ENCODE measurements at regions not wholly inside any gene's neighbourhood (a gene's known extent, or its start where the extent isn't known, plus 50 kb on each side); places are given as distances from the start of the nearest gene placed in this dataset.

- no peaks in the 10 kb centered on the region for H3K4me1 ChIP-seq
- no peak for DNase-seq
- intact Hi-C loops (cut with DNase I) = no loop called here
- 76% methylated on average over 3 of the region's 3 CpGs for WGBS (ENCODE audit: insufficient coverage, low coverage, low lambda C conversion rate, missing lambda C conversion rate)
- H3K27me3 ChIP-seq = no peaks in the 10 kb centered on the region
- no peak overlapping the region for H3K27ac ChIP-seq
- H3K9me3 ChIP-seq = no peaks in the 10 kb centered on the region
- no peak for ATAC-seq
- H3K36me3 ChIP-seq = no peaks in the 10 kb centered on the region
- TF ChIP-seq CTCF (IDR thresholded peaks at IDR 0.05) (no peak), POLR2A (IDR thresholded peaks at IDR 0.05) (no peak)
- H3K4me3 ChIP-seq = no peak overlapping the region
These were observed 806.7 kb upstream of the CHAC2 start for GRCh38 chr2:52960881-52961280.

GRCh38 chr2:52959801-52960200 is 807.8 kb upstream of the CHAC2 start:
- TF ChIP-seq POLR2A (IDR thresholded peaks at IDR 0.05) (no peak), CTCF (IDR thresholded peaks at IDR 0.05) (no peak)
- Histone ChIP-seq H3K4me3 (no peak overlapping the region), H3K4me1 (no peaks in the 10 kb centered on the region), H3K27me3 (no peaks in the 10 kb centered on the region), H3K36me3 (no peaks in the 10 kb centered on the region), H3K9me3 (no peaks in the 10 kb centered on the region), H3K27ac (no peak overlapping the region)
- 71% methylated on average over 4 of the region's 4 CpGs for WGBS (ENCODE audit: insufficient coverage, low coverage, low lambda C conversion rate, missing lambda C conversion rate)
- ATAC-seq (no peak), DNase-seq (no peak)
- intact Hi-C loops (cut with DNase I) = no loop called here

- H3K27ac ChIP-seq = no peak overlapping the region
- TF ChIP-seq CTCF (IDR thresholded peaks at IDR 0.05) (peak in 3 of 4 donors; percentile 29 to 33 (median 30)), POLR2A (IDR thresholded peaks at IDR 0.05) (no peak)
- intact Hi-C loops (cut with DNase I) = no loop called here
These were observed 810.8 kb upstream of the CHAC2 start for GRCh38 chr2:52956766-52957165.

GRCh38 chr2:52956118-52956517 is 811.5 kb upstream of the CHAC2 start:
- no peaks in the 10 kb centered on the region for H3K4me1 ChIP-seq
- H3K36me3 ChIP-seq = no peaks in the 10 kb centered on the region
- 39% methylated on average over 4 of the region's 4 CpGs for WGBS (ENCODE audit: insufficient coverage, low coverage, low lambda C conversion rate, missing lambda C conversion rate)
- H3K9me3 ChIP-seq = no peaks in the 10 kb centered on the region
- no peak overlapping the region for H3K4me3 ChIP-seq
- intact Hi-C loops (cut with DNase I) = no loop called here
- H3K27me3 ChIP-seq = no peaks in the 10 kb centered on the region
- no peak overlapping the region for H3K27ac ChIP-seq
- no peak for TF ChIP-seq CTCF (IDR thresholded peaks at IDR 0.05)
- TF ChIP-seq POLR2A (IDR thresholded peaks at IDR 0.05) = no peak
- DNase-seq (no peak), ATAC-seq (peak; percentile 33 to 81 (median 68))

More at GRCh38 chr2:52956766-52957165, 810.8 kb upstream of the CHAC2 start:
- DNase-seq = no peak
- Histone ChIP-seq H3K27me3 (no peaks in the 10 kb centered on the region), H3K4me1 (no peaks in the 10 kb centered on the region), H3K36me3 (no peaks in the 10 kb centered on the region), H3K9me3 (no peaks in the 10 kb centered on the region), H3K4me3 (no peak overlapping the region)
- 50% methylated on average over 1 of the region's 1 CpG for WGBS (ENCODE audit: insufficient coverage, low coverage, low lambda C conversion rate, missing lambda C conversion rate)
- peak in 2 of 4 donors; percentile 28 to 45 for ATAC-seq

- H3K27ac ChIP-seq = no peak overlapping the region
- no peaks in the 10 kb centered on the region for H3K27me3 ChIP-seq
- H3K9me3 ChIP-seq = no peaks in the 10 kb centered on the region
- ATAC-seq = no peak
- no peak for DNase-seq
- TF ChIP-seq POLR2A (IDR thresholded peaks at IDR 0.05) = no peak
- no peak for TF ChIP-seq CTCF (IDR thresholded peaks at IDR 0.05)
- intact Hi-C loops (cut with DNase I) = no loop called here
- H3K36me3 ChIP-seq = no peaks in the 10 kb centered on the region
- H3K4me1 ChIP-seq = no peaks in the 10 kb centered on the region
- no peak overlapping the region for H3K4me3 ChIP-seq
- WGBS (ENCODE audit: insufficient coverage, low coverage, low lambda C conversion rate, missing lambda C conversion rate) = 64% methylated on average over 5 of the region's 5 CpGs
These were observed 812.5 kb upstream of the CHAC2 start for GRCh38 chr2:52955079-52955478.

Measured in right lobe of liver (tissue), 6 donors.